ENCODE measurements at regions not wholly inside any gene's neighbourhood (a gene's known extent, or its start where the extent isn't known, plus 50 kb on each side); places are given as distances from the start of the nearest gene placed in this dataset.
"Not testable (repeated sequence)": the region's sequence is repeated elsewhere in the genome, so short reads cannot be mapped to it uniquely, and the experiment has no call there.

DNA sequence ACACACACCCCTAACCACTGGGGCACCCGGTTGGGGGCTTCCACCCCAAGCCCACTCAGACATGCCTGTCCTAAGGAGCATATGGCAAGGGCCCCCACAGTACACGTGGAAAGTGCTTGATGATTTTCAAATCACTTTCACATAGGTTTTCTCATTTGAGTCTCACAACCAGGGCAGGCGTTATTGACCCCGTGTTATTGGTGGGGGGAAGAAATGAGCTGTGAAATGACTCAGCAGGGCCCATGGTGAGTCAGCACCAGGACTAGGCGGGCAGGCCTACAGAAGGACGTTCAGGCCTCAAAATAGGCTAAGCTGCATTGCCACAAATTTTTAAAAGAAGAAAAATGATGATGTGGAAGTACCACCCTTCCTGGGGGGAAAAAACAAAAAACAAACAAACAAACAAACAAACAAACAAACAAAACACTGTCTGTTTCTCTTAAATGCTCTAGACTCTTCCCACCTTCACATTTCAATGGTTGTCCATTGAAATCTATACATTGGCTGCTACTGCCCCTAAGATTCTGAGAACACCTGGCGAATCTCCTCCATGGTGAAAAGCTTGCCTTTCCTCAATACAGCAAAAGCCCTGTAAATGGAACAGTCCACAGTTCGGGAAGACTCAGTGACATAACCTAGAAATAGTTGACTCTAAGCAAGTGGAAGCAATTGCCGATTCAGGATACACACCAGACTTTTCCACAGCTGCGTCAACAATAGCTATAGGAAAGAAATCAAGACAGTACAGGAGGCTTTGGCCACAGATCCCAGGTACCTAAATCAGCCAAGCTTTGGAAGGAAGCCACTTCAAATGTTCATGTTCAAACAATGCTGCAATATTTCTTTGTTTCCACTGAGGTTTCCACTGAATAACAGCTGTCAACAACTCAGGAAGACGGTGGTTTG, 234.7 kb downstream of the TOMM20 start:
- no peaks in the 10 kb centered on the region for H3K9me3 Mint-ChIP-seq
- no peak for ATAC-seq (replicated peaks)
- H3K4me1 Mint-ChIP-seq (ENCODE audit: low read depth in 2 of 2), result peaks cover 3 to 6% of the 10 kb centered on the region in 2 donors

GRCh38 chr1:234893359-234893724, 235.3 kb downstream of the TOMM20 start:
- Mint-ChIP-seq H3K9me3 (no peaks in the 10 kb centered on the region), H3K27me3 (peaks cover 0 to 12% of the 10 kb centered on the region in 2 donors), H3K4me3 (no peak overlapping the region), H3K27ac (no peak overlapping the region), H3K4me1 (ENCODE audit: low read depth in 2 of 2) (peaks cover 3 to 6% of the 10 kb centered on the region in 2 donors), H3K36me3 (ENCODE audit: insufficient read depth) (no peaks in the 10 kb centered on the region)
- no peak for DNase-seq
- ATAC-seq (replicated peaks), result no peak

More for the DNA sequence above, 234.7 kb downstream of the TOMM20 start:
- Mint-ChIP-seq H3K4me3 (no peak overlapping the region), H3K27me3 (peaks cover 0 to 7% of the 10 kb centered on the region in 2 donors), H3K27ac (peak overlapping the region in 1 of 2 donors; percentile 49), H3K36me3 (ENCODE audit: insufficient read depth) (no peaks in the 10 kb centered on the region)
- no peak for DNase-seq

DNA sequence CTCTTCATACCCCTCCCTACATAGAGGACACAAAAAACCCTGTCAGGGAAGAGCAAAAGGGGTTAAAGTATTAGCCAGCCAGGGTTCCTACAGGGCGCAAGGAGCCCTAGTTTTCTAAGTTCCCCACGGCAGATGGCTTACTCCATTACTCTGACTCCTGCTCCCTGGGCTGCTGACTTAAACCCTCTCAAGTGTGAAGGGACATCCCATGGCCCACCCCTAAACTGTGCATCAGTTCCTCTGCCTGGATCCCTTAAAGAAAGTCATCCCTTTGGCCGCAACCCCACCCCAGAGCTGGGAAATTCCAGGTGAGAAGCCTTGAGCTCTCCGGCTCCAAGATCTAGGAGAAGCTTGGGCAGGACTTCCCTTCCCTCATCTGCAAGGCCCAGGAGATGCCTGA, 236.0 kb downstream of the TOMM20 start:
- no peaks in the 10 kb centered on the region for H3K36me3 Mint-ChIP-seq (ENCODE audit: insufficient read depth)

GRCh38 chr1:234891427-234891826, 237.2 kb downstream of the TOMM20 start:
- Mint-ChIP-seq H3K27me3 (peaks cover 0 to 14% of the 10 kb centered on the region in 2 donors), H3K27ac (peak overlapping the region in 1 of 2 donors; percentile 84), H3K4me3 (no peak overlapping the region), H3K9me3 (no peaks in the 10 kb centered on the region), H3K36me3 (ENCODE audit: insufficient read depth) (no peaks in the 10 kb centered on the region), H3K4me1 (ENCODE audit: low read depth in 2 of 2) (peaks cover 3 to 7% of the 10 kb centered on the region in 2 donors)
- ATAC-seq (replicated peaks), result no peak
- DNase-seq, result no peak

More for the DNA sequence above, 236.0 kb downstream of the TOMM20 start:
- Mint-ChIP-seq H3K4me3 (no peak overlapping the region), H3K9me3 (no peaks in the 10 kb centered on the region), H3K27me3 (peaks cover 0 to 14% of the 10 kb centered on the region in 2 donors), H3K4me1 (ENCODE audit: low read depth in 2 of 2) (peaks cover 3 to 6% of the 10 kb centered on the region in 2 donors), H3K27ac (no peak overlapping the region)
- ATAC-seq (replicated peaks), result no peak
- no peak for DNase-seq

- H3K36me3 Mint-ChIP-seq (ENCODE audit: insufficient read depth), result no peaks in the 10 kb centered on the region
- H3K27me3 Mint-ChIP-seq, result peaks cover 0 to 14% of the 10 kb centered on the region in 2 donors
- H3K27ac Mint-ChIP-seq, result no peak overlapping the region
- ATAC-seq (replicated peaks) (no peak), DNase-seq (no peak)
- peaks cover 3 to 10% of the 10 kb centered on the region in 2 donors for H3K4me1 Mint-ChIP-seq (ENCODE audit: low read depth in 2 of 2)
- H3K4me3 Mint-ChIP-seq, result no peak overlapping the region
- no peaks in the 10 kb centered on the region for H3K9me3 Mint-ChIP-seq
These were observed 239.0 kb downstream of the TOMM20 start for GRCh38 chr1:234889643-234890042.

DNA sequence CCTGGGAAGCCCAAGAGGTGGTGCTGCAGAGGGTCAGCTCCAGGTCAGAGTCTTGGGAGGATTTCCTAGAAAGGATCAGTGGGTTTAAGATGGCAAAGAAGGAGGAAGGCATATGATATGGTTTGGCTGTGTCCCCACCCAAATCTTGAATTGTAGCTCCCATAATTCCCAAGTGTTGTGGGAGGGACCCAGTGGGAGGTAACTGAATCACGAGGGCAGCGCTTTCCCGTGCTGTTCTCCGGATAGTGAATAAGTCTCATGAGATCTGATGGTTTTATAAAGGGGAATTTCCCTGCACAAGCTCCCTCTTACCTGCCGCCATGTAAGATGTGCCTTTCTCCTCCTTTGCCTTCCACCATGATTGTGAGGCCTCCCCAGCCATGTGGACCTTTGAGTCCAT, 240.4 kb downstream of the TOMM20 start:
- not testable (repeated sequence) for H3K27ac Mint-ChIP-seq; ATAC-seq (replicated peaks); H3K9me3 Mint-ChIP-seq; DNase-seq; H3K4me1 Mint-ChIP-seq (ENCODE audit: low read depth in 2 of 2); H3K4me3 Mint-ChIP-seq; H3K36me3 Mint-ChIP-seq (ENCODE audit: insufficient read depth)
- H3K27me3 Mint-ChIP-seq, result peaks cover 0 to 15% of the 10 kb centered on the region in 2 donors

DNA sequence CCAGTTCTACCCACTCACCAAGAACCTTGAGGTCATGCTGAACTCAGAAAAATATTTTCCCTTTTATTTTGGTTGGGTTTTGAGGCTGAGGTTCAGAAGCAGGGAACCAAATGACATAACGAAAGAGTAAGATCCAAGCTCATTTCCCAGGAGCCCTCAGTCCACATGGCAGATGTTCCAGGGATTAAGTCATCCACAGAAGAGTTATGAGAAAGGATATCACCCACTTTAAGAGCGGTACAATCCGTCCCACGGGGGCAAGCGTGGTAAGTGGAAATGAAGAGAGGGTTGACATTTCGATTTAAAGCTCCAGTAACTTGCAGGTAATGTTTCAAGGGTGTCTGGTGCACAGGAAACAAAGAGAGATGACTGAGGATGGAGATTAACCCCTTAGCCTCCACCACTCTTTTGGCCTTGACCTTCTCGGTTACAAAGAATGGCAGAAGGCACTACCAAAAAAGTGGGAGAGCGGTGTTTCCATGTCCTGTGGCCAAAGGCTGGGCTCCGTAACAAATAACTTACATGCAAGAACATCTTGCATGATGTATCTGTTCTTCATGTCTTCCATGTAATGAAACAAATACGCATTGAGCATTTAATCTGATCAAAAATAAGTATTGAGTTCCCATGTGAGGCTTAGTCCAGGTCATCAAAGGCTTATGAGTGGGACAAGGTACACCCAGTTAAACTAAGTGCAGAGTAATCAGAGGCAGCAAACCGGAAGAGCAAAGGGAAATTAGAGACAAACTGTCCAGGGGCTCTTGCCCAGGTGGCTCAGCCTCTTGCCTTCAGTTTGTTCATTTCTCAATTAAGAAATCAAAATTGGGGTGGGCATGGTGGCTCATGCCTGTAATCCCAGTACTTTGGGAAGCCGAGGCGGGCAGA, 241.4 kb downstream of the TOMM20 start:
- Mint-ChIP-seq H3K9me3 (no peaks in the 10 kb centered on the region), H3K4me3 (no peak overlapping the region), H3K27ac (no peak overlapping the region), H3K27me3 (peaks cover 5 to 25% of the 10 kb centered on the region in 2 donors), H3K4me1 (ENCODE audit: low read depth in 2 of 2) (peaks cover 7 to 15% of the 10 kb centered on the region in 2 donors), H3K36me3 (ENCODE audit: insufficient read depth) (no peaks in the 10 kb centered on the region)
- no peak for ATAC-seq (replicated peaks)
- DNase-seq, result no peak

GRCh38 chr1:234886081-234886984, 242.3 kb downstream of the TOMM20 start:
- ATAC-seq (replicated peaks) (no peak), DNase-seq (no peak)
- no peak overlapping the region for H3K4me3 Mint-ChIP-seq
- no peak overlapping the region for H3K27ac Mint-ChIP-seq
- H3K9me3 Mint-ChIP-seq, result no peaks in the 10 kb centered on the region
- peaks cover 13 to 16% of the 10 kb centered on the region in 2 donors for H3K4me1 Mint-ChIP-seq (ENCODE audit: low read depth in 2 of 2)
- peaks cover 5 to 28% of the 10 kb centered on the region in 2 donors for H3K27me3 Mint-ChIP-seq
- H3K36me3 Mint-ChIP-seq (ENCODE audit: insufficient read depth), result no peaks in the 10 kb centered on the region

DNA sequence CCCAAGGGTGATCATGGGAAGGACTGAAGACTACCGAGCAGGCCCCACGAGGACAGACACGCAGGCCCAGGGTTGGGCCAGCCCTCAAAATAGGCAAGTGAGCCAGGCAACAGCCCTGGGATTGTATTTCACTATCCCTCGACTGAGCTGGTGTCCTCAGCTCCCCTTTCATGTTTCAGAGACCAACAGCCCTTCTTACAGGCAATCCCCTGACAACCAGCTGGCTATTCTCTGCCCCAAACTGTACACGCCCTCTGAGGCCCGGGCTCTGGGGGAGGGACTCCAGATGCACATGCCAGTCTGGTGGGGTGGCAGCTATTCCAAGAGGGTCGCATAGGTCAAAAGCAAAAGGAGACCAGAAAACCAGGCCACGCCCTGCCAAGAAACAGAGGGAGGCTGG, 243.0 kb downstream of the TOMM20 start:
- Mint-ChIP-seq H3K36me3 (ENCODE audit: insufficient read depth) (no peaks in the 10 kb centered on the region), H3K4me1 (ENCODE audit: low read depth in 2 of 2) (peaks cover 13 to 16% of the 10 kb centered on the region in 2 donors), H3K9me3 (no peaks in the 10 kb centered on the region), H3K27ac (peak overlapping the region in 1 of 2 donors; percentile 54), H3K4me3 (no peak overlapping the region), H3K27me3 (peaks cover 5 to 28% of the 10 kb centered on the region in 2 donors)
- no peak for ATAC-seq (replicated peaks)
- DNase-seq, result no peak

DNA sequence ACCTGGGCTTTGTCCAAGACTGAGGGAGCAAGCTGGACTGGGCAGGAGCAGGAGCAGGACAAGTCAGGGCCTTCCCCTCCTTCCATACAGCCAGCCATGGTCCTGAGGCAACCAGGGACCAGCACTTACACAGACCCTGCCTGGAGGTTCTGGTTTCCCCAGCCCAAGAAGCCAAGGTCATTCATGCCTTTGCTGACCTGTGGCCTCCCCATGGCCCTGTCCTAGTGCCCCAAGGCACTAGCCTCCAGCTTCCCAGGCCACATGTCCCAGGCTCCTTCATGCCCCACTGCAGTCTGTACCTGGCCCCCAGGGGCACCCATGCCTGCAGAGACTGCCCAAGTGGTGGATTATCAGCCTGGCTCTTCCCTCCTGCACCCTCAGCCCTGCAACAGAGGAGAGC, 243.9 kb downstream of the TOMM20 start:
- Mint-ChIP-seq H3K27ac (peak overlapping the region in 1 of 2 donors; percentile 54), H3K9me3 (no peaks in the 10 kb centered on the region), H3K27me3 (peaks cover 5 to 23% of the 10 kb centered on the region in 2 donors), H3K4me1 (ENCODE audit: low read depth in 2 of 2) (peaks cover 13 to 18% of the 10 kb centered on the region in 2 donors), H3K4me3 (no peak overlapping the region), H3K36me3 (ENCODE audit: insufficient read depth) (no peaks in the 10 kb centered on the region)
- DNase-seq (no peak), ATAC-seq (replicated peaks) (no peak)

GRCh38 chr1:234884006-234884405, 244.6 kb downstream of the TOMM20 start:
- DNase-seq, result no peak
- ATAC-seq (replicated peaks), result no peak
- Mint-ChIP-seq H3K27ac (no peak overlapping the region), H3K27me3 (peaks cover 5 to 21% of the 10 kb centered on the region in 2 donors), H3K9me3 (no peaks in the 10 kb centered on the region), H3K4me1 (ENCODE audit: low read depth in 2 of 2) (peaks cover 12 to 18% of the 10 kb centered on the region in 2 donors), H3K4me3 (no peak overlapping the region), H3K36me3 (ENCODE audit: insufficient read depth) (no peaks in the 10 kb centered on the region)

- ATAC-seq (replicated peaks) (no peak), DNase-seq (no peak)
- peaks cover 12 to 18% of the 10 kb centered on the region in 2 donors for H3K4me1 Mint-ChIP-seq (ENCODE audit: low read depth in 2 of 2)
- peaks cover 5 to 14% of the 10 kb centered on the region in 2 donors for H3K27me3 Mint-ChIP-seq
- H3K4me3 Mint-ChIP-seq, result no peak overlapping the region
- no peaks in the 10 kb centered on the region for H3K36me3 Mint-ChIP-seq (ENCODE audit: insufficient read depth)
- H3K9me3 Mint-ChIP-seq, result no peaks in the 10 kb centered on the region
- H3K27ac Mint-ChIP-seq, result peak overlapping the region; percentile 62 to 75
These were observed 245.7 kb downstream of the TOMM20 start for GRCh38 chr1:234882898-234883297.

All from effector memory CD8-positive, alpha-beta T cell (primary cell).